Ovary (tissue), 3 donors: ENCODE measurements at regions not wholly inside any gene's neighbourhood (a gene's known extent, or its start where the extent isn't known, plus 50 kb on each side); places are given as distances from the start of the nearest gene placed in this dataset.

Source experiments
- EP300 ChIP-seq: sonication (generic); formaldehyde crosslinking; IDR thresholded peaks from one replicate; pipeline ENCODE4 v1.6.1; 2017; ENCODE audit warnings: antibody characterized with exemption
- POLR2A ChIP-seq: fragments of 450-650 bp; IDR thresholded peaks from one replicate; pipeline ENCODE4 v1.6.1; 2017; ENCODE audit warnings: antibody characterized with exemption, mild to moderate bottlenecking, moderate library complexity
- TF ChIP-seq, protein P1 (sequence below), 3 donors: fragments of 450-650 bp in 2 of 3; fragments of 200-600 bp in 1 of 3; IDR thresholded peaks; one replicate each; pipeline versions ENCODE4 v1.5.1 to v1.8.0; 2016 to 2022; ENCODE audit warnings: antibody characterized with exemption in 3 of 3, mild to moderate bottlenecking in 1 of 3
- donor health status: DM: no; HTN: no; CAD: no.

DNA sequence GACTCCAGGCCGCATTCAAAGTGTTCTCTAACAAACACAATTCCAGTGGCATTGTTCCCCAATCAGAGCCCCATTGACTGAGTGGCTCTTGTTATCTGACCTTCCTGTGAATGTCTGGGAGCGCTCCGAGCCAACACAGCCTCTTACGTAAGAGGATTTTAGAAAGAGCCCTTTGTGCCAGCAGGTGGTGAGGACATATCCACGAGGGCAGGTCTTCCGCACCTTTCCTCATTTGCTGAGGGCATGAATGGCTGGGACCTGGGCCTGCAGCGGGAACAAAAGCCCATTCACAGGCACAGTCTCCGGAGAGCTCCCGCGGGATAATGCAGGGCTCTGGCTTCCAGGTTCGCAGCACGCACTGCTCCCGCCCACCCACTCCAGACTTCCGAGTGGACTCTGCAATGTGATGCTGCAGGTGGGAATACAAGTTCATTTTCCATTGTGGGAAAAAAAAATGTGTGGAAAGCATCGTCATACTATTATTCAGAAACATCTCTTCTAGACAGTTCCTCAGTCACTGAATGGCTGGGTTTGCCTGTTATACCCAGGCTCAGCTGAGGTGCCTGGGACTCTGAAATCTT lies 295.0 kb upstream of the IGFBP3 start:
- TF ChIP-seq, protein P1, sequence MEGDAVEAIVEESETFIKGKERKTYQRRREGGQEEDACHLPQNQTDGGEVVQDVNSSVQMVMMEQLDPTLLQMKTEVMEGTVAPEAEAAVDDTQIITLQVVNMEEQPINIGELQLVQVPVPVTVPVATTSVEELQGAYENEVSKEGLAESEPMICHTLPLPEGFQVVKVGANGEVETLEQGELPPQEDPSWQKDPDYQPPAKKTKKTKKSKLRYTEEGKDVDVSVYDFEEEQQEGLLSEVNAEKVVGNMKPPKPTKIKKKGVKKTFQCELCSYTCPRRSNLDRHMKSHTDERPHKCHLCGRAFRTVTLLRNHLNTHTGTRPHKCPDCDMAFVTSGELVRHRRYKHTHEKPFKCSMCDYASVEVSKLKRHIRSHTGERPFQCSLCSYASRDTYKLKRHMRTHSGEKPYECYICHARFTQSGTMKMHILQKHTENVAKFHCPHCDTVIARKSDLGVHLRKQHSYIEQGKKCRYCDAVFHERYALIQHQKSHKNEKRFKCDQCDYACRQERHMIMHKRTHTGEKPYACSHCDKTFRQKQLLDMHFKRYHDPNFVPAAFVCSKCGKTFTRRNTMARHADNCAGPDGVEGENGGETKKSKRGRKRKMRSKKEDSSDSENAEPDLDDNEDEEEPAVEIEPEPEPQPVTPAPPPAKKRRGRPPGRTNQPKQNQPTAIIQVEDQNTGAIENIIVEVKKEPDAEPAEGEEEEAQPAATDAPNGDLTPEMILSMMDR (IDR thresholded peaks at IDR 0.05): no peak
- no peak for TF ChIP-seq EP300
- no peak for TF ChIP-seq POLR2A
